Ovary (tissue), 3 donors: ENCODE measurements at regions not wholly inside any gene's neighbourhood (a gene's known extent, or its start where the extent isn't known, plus 50 kb on each side); places are given as distances from the start of the nearest gene placed in this dataset.

Experiments
- CTCF ChIP-seq, 3 donors: fragments of 450-650 bp in 2 of 3; fragments of 200-600 bp in 1 of 3; IDR thresholded peaks; one replicate each; pipeline versions ENCODE4 v1.5.1 to v1.8.0; 2016 to 2022; ENCODE audit warnings: antibody characterized with exemption in 3 of 3, mild to moderate bottlenecking in 1 of 3
- EP300 ChIP-seq: sonication (generic); formaldehyde crosslinking; IDR thresholded peaks from one replicate; pipeline ENCODE4 v1.6.1; 2017; ENCODE audit warnings: antibody characterized with exemption
- POLR2A ChIP-seq: fragments of 450-650 bp; IDR thresholded peaks from one replicate; pipeline ENCODE4 v1.6.1; 2017; ENCODE audit warnings: antibody characterized with exemption, mild to moderate bottlenecking, moderate library complexity
- donor health status: DM: no; HTN: no; CAD: no.

GRCh38 chr6:81575442-81575841 is 177.0 kb downstream of the TENT5A start:
- TF ChIP-seq CTCF (IDR thresholded peaks at IDR 0.05), result no peak
- no peak for TF ChIP-seq POLR2A
- TF ChIP-seq EP300, result no peak
